HFFc6 (cell line): ENCODE measurements at regions not wholly inside any gene's neighbourhood (a gene's known extent, or its start where the extent isn't known, plus 50 kb on each side); places are given as distances from the start of the nearest gene placed in this dataset.

Experiments
- DNase-seq: peaks from one replicate; pipeline ENCODE4 v3.0.0-alpha.2; 2018
- H3K27ac Mint-ChIP-seq: 2 replicates; pipeline ENCODE4 v1.8.0; 2020; ENCODE audit warnings: mild to moderate bottlenecking, mixed read lengths
- H3K27me3 Mint-ChIP-seq: 2 replicates; pipeline ENCODE4 v1.8.0; 2021; ENCODE audit warnings: mild to moderate bottlenecking, moderate library complexity, mixed read lengths; ENCODE audit not compliant: insufficient read depth
- H3K36me3 Mint-ChIP-seq: 2 replicates; pipeline ENCODE4 v1.8.0; 2021; ENCODE audit warnings: low read depth, mixed read lengths
- H3K4me1 Mint-ChIP-seq: 2 replicates; pipeline ENCODE4 v1.8.0; 2020; ENCODE audit warnings: low read depth, mixed read lengths
- H3K4me3 Mint-ChIP-seq: 2 replicates; pipeline ENCODE4 v1.8.0; 2020; ENCODE audit warnings: mild to moderate bottlenecking, moderate library complexity, mixed read lengths
- H3K9me3 Mint-ChIP-seq: 2 replicates; pipeline ENCODE4 v1.8.0; 2020; ENCODE audit warnings: mild to moderate bottlenecking, mixed read lengths
- TF ChIP-seq, protein P1 (sequence below): fragments of 200-600 bp; sonication (generic); IDR thresholded peaks from 2 replicates; pipeline ENCODE4 v1.5.0; 2021; ENCODE audit warnings: antibody characterized with exemption, mild to moderate bottlenecking

DNA sequence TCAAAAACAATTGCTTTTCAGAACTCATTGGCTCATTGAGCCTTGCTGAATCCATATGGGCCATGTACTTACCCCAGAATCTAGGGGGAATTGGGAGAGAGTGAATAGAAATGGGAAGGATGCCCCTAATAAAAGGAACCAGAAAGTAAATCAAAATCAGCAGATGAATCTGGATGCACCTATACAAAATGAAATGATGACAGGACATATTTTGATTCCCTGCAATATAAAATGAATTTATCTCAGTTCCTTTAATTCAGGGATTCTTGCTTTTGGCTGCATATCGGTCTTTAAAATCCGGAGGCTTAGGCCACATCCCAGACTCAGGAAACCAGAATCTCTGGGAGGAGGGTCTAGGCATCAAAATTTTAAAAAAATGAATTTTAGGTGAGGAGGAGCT is 107.7 kb upstream of the NEO1 start:
- no peaks in the 10 kb centered on the region for H3K4me1 Mint-ChIP-seq
- TF ChIP-seq, protein P1, sequence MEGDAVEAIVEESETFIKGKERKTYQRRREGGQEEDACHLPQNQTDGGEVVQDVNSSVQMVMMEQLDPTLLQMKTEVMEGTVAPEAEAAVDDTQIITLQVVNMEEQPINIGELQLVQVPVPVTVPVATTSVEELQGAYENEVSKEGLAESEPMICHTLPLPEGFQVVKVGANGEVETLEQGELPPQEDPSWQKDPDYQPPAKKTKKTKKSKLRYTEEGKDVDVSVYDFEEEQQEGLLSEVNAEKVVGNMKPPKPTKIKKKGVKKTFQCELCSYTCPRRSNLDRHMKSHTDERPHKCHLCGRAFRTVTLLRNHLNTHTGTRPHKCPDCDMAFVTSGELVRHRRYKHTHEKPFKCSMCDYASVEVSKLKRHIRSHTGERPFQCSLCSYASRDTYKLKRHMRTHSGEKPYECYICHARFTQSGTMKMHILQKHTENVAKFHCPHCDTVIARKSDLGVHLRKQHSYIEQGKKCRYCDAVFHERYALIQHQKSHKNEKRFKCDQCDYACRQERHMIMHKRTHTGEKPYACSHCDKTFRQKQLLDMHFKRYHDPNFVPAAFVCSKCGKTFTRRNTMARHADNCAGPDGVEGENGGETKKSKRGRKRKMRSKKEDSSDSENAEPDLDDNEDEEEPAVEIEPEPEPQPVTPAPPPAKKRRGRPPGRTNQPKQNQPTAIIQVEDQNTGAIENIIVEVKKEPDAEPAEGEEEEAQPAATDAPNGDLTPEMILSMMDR, result no peak
- H3K36me3 Mint-ChIP-seq, result no peaks in the 10 kb centered on the region
- H3K9me3 Mint-ChIP-seq, result peaks cover 14% of the 10 kb centered on the region
- peaks cover 13% of the 10 kb centered on the region for H3K27me3 Mint-ChIP-seq
- no peak overlapping the region for H3K4me3 Mint-ChIP-seq
- DNase-seq, result no peak
- H3K27ac Mint-ChIP-seq, result no peak overlapping the region

GRCh38 chr15:72940229-72940622 is 112.0 kb upstream of the NEO1 start:
- DNase-seq, result no peak
- no peaks in the 10 kb centered on the region for H3K36me3 Mint-ChIP-seq
- H3K9me3 Mint-ChIP-seq, result peaks cover 4% of the 10 kb centered on the region; the same call in 1 of the 2 replicates
- no peaks in the 10 kb centered on the region for H3K4me1 Mint-ChIP-seq
- H3K27ac Mint-ChIP-seq, result no peak overlapping the region
- no peak overlapping the region for H3K4me3 Mint-ChIP-seq
- TF ChIP-seq, protein P1, result no peak
- H3K27me3 Mint-ChIP-seq, result peaks cover 12% of the 10 kb centered on the region

DNA sequence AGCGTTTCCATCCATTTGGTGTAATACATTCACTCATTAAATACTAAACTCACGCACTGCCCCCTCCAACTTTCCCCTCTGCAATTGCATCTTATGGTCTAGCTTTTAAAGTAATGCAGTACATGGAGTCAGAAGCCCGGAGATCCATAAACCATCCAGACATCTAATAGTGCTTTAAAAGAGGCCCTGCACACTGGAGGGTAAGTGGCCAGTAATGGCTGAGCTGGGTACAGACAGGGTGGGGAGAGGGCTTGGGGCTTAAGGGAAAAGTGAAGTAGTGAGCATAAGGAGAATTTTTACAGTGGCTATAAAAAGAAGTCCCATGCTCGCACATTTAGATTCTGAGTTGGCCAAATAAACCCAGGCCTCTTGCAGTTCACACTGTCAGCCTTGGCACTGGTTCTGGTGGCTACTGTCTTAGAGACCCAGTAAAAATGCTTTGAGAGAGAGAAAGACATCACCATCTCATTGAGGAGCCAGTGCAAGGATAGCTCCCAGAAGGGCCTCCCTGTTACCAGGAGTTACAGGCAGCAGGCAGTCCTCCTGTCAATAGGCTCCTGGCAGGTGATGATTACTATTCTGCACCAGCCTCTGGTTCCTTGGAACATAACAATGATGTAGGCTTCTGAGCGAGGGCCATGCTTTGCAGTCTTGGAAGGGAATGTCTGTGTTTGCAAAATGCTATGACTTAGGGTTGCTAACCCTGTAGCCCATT is 112.6 kb upstream of the NEO1 start:
- TF ChIP-seq, protein P1, result no peak
- no peaks in the 10 kb centered on the region for H3K36me3 Mint-ChIP-seq
- H3K27me3 Mint-ChIP-seq, result peaks cover 9% of the 10 kb centered on the region
- H3K9me3 Mint-ChIP-seq, result 0 out of 2 replicates have a peak, but pooled peaks cover 4% of the 10 kb centered on the region
- DNase-seq, result no peak
- no peak overlapping the region for H3K27ac Mint-ChIP-seq
- H3K4me1 Mint-ChIP-seq, result no peaks in the 10 kb centered on the region
- no peak overlapping the region for H3K4me3 Mint-ChIP-seq

DNA sequence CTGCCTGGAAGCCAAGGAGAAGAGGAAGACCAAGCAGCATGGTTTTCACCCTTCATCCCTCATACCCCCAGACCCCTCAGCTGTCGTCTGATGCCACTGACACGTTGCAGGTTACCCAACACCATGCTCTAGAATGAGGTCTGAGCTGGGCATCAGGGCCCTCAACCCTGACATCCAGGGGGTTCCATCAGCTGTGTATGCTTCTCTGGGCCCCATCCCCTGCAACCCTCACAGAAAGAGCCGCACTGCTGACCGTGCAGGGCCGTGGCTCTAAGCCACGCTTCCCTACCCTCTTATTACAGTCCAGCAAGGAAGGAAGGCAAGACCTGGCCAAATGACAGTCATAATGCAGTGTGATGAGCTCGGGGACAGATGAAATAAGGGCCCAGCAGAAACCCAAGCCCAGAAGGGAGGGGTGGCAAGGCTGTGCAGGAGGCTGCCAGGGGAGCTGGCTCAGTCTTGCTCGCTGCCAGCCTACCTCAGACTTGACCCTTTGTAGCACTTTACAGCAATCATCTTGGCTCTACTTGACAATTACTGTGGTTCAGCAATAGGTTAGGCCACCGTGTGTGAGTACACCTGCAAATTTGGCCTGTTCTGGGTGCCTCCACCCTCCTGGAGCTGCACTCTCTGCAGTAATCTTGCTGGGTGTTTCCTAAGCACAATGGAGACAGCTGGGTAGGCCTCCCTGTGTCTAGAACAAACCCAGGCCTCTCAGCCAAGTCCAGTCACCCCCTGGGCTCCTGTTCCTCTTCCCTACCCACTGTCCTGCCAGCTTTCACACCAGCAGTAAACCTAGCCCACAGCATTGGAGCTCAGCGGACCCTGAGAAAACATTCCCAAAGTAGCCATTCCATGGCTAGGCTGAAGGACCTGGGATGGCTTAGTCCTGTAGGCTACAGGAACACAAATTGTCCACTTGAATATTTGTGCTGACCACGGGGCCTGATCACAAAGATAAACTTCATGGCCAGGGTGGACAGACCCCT is 115.3 kb upstream of the NEO1 start:
- H3K9me3 Mint-ChIP-seq, result 0 out of 2 replicates have a peak, but pooled peaks cover 8% of the 10 kb centered on the region
- no peak overlapping the region for H3K4me3 Mint-ChIP-seq
- no peak overlapping the region for H3K27ac Mint-ChIP-seq
- H3K36me3 Mint-ChIP-seq, result no peaks in the 10 kb centered on the region
- TF ChIP-seq, protein P1, result no peak
- no peaks in the 10 kb centered on the region for H3K4me1 Mint-ChIP-seq
- no peak for DNase-seq
- H3K27me3 Mint-ChIP-seq, result peaks cover 5% of the 10 kb centered on the region

DNA sequence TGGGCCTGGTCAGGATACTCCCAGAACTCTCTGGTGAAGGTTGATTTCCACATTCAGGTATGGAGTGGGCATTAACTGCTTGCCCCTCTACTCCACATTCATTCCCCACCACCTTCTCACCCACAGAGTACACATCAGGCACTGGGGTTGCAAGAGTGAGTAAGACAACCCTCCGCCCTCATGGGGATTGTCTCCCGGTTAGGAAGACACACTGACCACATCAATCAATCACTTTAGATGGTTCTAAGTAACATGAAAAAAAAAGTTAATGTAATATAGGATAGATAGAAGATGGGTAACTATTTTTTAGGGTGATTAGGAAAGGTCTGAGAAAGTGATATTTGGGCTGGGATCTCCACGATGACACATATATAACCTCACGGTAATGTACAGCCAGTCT is 116.0 kb upstream of the NEO1 start:
- peaks cover 5% of the 10 kb centered on the region for H3K27me3 Mint-ChIP-seq
- no peaks in the 10 kb centered on the region for H3K4me1 Mint-ChIP-seq
- TF ChIP-seq, protein P1, result no peak
- H3K4me3 Mint-ChIP-seq, result no peak overlapping the region
- no peak for DNase-seq
- H3K36me3 Mint-ChIP-seq, result no peaks in the 10 kb centered on the region
- 0 out of 2 replicates have a peak, but pooled peaks cover 8% of the 10 kb centered on the region for H3K9me3 Mint-ChIP-seq
- H3K27ac Mint-ChIP-seq, result no peak overlapping the region
